KMS-11 (cell line): ENCODE measurements at regions not wholly inside any gene's neighbourhood (a gene's known extent, or its start where the extent isn't known, plus 50 kb on each side); places are given as distances from the start of the nearest gene placed in this dataset.

Experiments
- H2AFZ ChIP-seq: fragments of 200-600 bp; sonication (generic); 2 replicates; pipeline ENCODE4 v1.6.1; 2016; ENCODE audit warnings: antibody characterized with exemption, mixed run types, low read depth
- H3K27ac ChIP-seq: fragments of 200-600 bp; sonication (generic); 2 replicates; pipeline ENCODE4 v1.6.1; 2016; ENCODE audit warnings: mild to moderate bottlenecking, mixed run types
- H3K27me3 ChIP-seq: fragments of 200-600 bp; sonication (generic); 2 replicates; pipeline ENCODE4 v1.6.1; 2017; ENCODE audit warnings: mild to moderate bottlenecking, low read depth, mixed run types, moderate library complexity; ENCODE audit not compliant: insufficient read depth
- H3K36me3 ChIP-seq: fragments of 200-600 bp; sonication (generic); 2 replicates; pipeline ENCODE4 v1.6.1; 2017; ENCODE audit warnings: mild to moderate bottlenecking, mixed run types; ENCODE audit not compliant: insufficient read depth
- H3K4me1 ChIP-seq: fragments of 200-600 bp; sonication (generic); 2 replicates; pipeline ENCODE4 v1.6.1; 2016; ENCODE audit warnings: mild to moderate bottlenecking, low read depth, mixed run types; ENCODE audit not compliant: poor library complexity, severe bottlenecking
- H3K4me2 ChIP-seq: fragments of 200-600 bp; sonication (generic); 2 replicates; pipeline ENCODE4 v1.7.0; 2016; ENCODE audit warnings: mild to moderate bottlenecking, mixed run types
- H3K4me3 ChIP-seq: fragments of 200-600 bp; sonication (generic); IDR thresholded peaks from 2 replicates; pipeline ENCODE4 v1.6.1; 2017; ENCODE audit warnings: low read depth, low read length, mixed read lengths; ENCODE audit not compliant: insufficient read depth
- H3K79me2 ChIP-seq: fragments of 200-600 bp; sonication (generic); 2 replicates; pipeline ENCODE4 v1.6.1; 2016; ENCODE audit warnings: low read depth, mixed run types; ENCODE audit not compliant: insufficient read depth
- H3K9ac ChIP-seq: fragments of 200-600 bp; sonication (generic); 2 replicates; pipeline ENCODE4 v1.6.1; 2016; ENCODE audit warnings: mild to moderate bottlenecking, mixed run types
- H4K20me1 ChIP-seq: fragments of 200-600 bp; sonication (generic); 2 replicates; pipeline ENCODE4 v1.6.1; 2016; ENCODE audit warnings: mild to moderate bottlenecking, mixed run types; ENCODE audit not compliant: insufficient read depth
- CTCF ChIP-seq: fragments of 200-600 bp; sonication (generic); conservative IDR thresholded peaks from 2 replicates; pipeline ENCODE4 v1.6.1; 2017; ENCODE audit warnings: low read depth, mild to moderate bottlenecking, antibody characterized with exemption, low read length, moderate library complexity, mixed read lengths

GRCh38 chr4:34236118-34236517, 2008.2 kb downstream of the ARAP2 start:
- Histone ChIP-seq H3K27me3 (no peaks in the 10 kb centered on the region), H3K4me2 (no peak overlapping the region), H3K27ac (no peak overlapping the region), H4K20me1 (no peaks in the 10 kb centered on the region), H3K9ac (no peak overlapping the region), H3K79me2 (no peaks in the 10 kb centered on the region), H3K4me3 (no peak overlapping the region), H3K4me1 (no peaks in the 10 kb centered on the region), H2AFZ (no peak overlapping the region), H3K36me3 (no peaks in the 10 kb centered on the region)
- no peak for TF ChIP-seq CTCF

GRCh38 chr4:34245276-34245675, 1999.0 kb downstream of the ARAP2 start:
- H3K9ac ChIP-seq = no peak overlapping the region
- H3K36me3 ChIP-seq = no peaks in the 10 kb centered on the region
- H4K20me1 ChIP-seq = no peaks in the 10 kb centered on the region
- H3K27me3 ChIP-seq = no peaks in the 10 kb centered on the region
- no peaks in the 10 kb centered on the region for H3K4me1 ChIP-seq
- no peak overlapping the region for H3K4me2 ChIP-seq
- no peak overlapping the region for H3K27ac ChIP-seq
- no peak overlapping the region for H3K4me3 ChIP-seq
- no peak for TF ChIP-seq CTCF
- H3K79me2 ChIP-seq = no peaks in the 10 kb centered on the region
- H2AFZ ChIP-seq = no peak overlapping the region

- Histone ChIP-seq H3K4me3 (no peak overlapping the region), H3K9ac (no peak overlapping the region), H3K27ac (no peak overlapping the region), H3K36me3 (no peaks in the 10 kb centered on the region), H3K4me1 (peaks cover 11% of the 10 kb centered on the region), H2AFZ (no peak overlapping the region), H3K79me2 (no peaks in the 10 kb centered on the region), H3K27me3 (no peaks in the 10 kb centered on the region), H4K20me1 (no peaks in the 10 kb centered on the region), H3K4me2 (no peak overlapping the region)
- no peak for TF ChIP-seq CTCF
Observed at GRCh38 chr4:34250562-34250961, 1993.8 kb downstream of the ARAP2 start.

- H3K27me3 ChIP-seq = no peaks in the 10 kb centered on the region
- TF ChIP-seq CTCF = no peak
- H3K4me1 ChIP-seq = peaks cover 11% of the 10 kb centered on the region
- no peak overlapping the region for H3K9ac ChIP-seq
- no peak overlapping the region for H3K27ac ChIP-seq
- H3K4me3 ChIP-seq = no peak overlapping the region
- no peaks in the 10 kb centered on the region for H3K36me3 ChIP-seq
- no peaks in the 10 kb centered on the region for H3K79me2 ChIP-seq
- no peaks in the 10 kb centered on the region for H4K20me1 ChIP-seq
- no peak overlapping the region for H2AFZ ChIP-seq
- H3K4me2 ChIP-seq = no peak overlapping the region
Observed at GRCh38 chr4:34253239-34253638, 1991.1 kb downstream of the ARAP2 start.
